ENCODE measurements at regions not wholly inside any gene's neighbourhood (a gene's known extent, or its start where the extent isn't known, plus 50 kb on each side); places are given as distances from the start of the nearest gene placed in this dataset.

DNA sequence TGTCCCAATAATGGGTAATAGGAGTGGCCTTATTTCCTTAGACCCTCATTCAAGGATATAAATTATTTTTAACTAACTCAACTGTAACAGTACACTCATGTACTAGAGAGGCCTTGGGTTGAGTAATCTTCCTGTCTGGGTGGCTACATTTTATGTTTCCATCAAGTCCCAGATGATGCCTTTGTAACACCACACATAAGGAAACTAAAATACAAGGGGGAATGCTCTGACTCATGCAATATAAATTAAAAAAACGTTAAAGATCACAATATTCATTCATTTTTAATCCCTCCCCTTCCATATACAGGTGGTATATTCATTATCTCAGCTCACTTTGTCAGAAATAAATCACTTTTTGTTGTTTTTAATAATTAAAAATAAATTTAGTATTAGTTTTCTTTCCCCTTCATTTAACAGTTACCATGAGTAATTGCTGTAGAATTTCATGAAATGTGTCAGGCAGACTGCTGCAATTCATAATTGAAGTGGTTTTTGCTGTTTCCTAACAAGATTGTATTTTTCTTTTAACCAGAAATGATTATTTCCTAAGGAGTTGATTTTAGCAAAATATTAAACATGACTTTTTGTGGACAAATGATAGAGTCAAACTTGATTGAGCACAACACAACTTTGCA is 1403.6 kb downstream of the SUCLG1 start:
- TF ChIP-seq, protein P1, sequence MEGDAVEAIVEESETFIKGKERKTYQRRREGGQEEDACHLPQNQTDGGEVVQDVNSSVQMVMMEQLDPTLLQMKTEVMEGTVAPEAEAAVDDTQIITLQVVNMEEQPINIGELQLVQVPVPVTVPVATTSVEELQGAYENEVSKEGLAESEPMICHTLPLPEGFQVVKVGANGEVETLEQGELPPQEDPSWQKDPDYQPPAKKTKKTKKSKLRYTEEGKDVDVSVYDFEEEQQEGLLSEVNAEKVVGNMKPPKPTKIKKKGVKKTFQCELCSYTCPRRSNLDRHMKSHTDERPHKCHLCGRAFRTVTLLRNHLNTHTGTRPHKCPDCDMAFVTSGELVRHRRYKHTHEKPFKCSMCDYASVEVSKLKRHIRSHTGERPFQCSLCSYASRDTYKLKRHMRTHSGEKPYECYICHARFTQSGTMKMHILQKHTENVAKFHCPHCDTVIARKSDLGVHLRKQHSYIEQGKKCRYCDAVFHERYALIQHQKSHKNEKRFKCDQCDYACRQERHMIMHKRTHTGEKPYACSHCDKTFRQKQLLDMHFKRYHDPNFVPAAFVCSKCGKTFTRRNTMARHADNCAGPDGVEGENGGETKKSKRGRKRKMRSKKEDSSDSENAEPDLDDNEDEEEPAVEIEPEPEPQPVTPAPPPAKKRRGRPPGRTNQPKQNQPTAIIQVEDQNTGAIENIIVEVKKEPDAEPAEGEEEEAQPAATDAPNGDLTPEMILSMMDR (conservative IDR thresholded peaks at IDR 0.05; ENCODE audit: low read length): no peak
- TF ChIP-seq EZH2phosphoT487 (IDR thresholded peaks at IDR 0.05; ENCODE audit: borderline replicate concordance): no peak

All from Loucy (cell line).